Testis (tissue), 2 donors: ENCODE measurements at regions not wholly inside any gene's neighbourhood (a gene's known extent, or its start where the extent isn't known, plus 50 kb on each side); places are given as distances from the start of the nearest gene placed in this dataset.

Experiments used
- DNase-seq: peaks from one replicate; pipeline ENCODE4 v3.0.0-alpha.2; 2019
- H3K27ac ChIP-seq, 2 donors: fragments of 200-600 bp; sonication (generic); one replicate each; pipeline ENCODE4 v1.5.1; 2019
- H3K27me3 ChIP-seq: fragments of 200-600 bp; sonication (generic); one replicate; pipeline ENCODE4 v1.5.1; 2019
- H3K36me3 ChIP-seq: fragments of 200-600 bp; sonication (generic); one replicate; pipeline ENCODE4 v1.5.1; 2017; ENCODE audit warnings: low read depth; ENCODE audit errors: missing control alignments
- H3K4me1 ChIP-seq: fragments of 200-600 bp; sonication (generic); one replicate; pipeline ENCODE4 v1.5.1; 2019
- H3K4me3 ChIP-seq, 2 donors: fragments of 200-600 bp; sonication (generic); one replicate each; pipeline ENCODE4 v1.5.1; 2017 to 2019
- H3K9me3 ChIP-seq: fragments of 200-600 bp; sonication (generic); one replicate; pipeline ENCODE4 v1.5.1; 2017
- CTCF ChIP-seq, 3 experiments: fragments of 450-650 bp in 2 of 3; fragments of 200-600 bp in 1 of 3; sonication (generic) in 1 of 3; IDR thresholded peaks; one replicate each; pipeline ENCODE4 v1.5.1; 2016 to 2019; ENCODE audit warnings: antibody characterized with exemption in 3 of 3, mild to moderate bottlenecking in 2 of 3, moderate library complexity in 1 of 3
- POLR2A ChIP-seq: fragments of 450-650 bp; IDR thresholded peaks from one replicate; pipeline ENCODE4 v1.6.1; 2017; ENCODE audit warnings: antibody characterized with exemption, mild to moderate bottlenecking, moderate library complexity
- WGBS, 2 donors: methylation state at CpG; one replicate each; pipeline ENCODE4 v1.1.5; 2018; 5-methylcytosine and 5-hydroxymethylcytosine counted together
- intact Hi-C: fragments of 100-400 bp; cut with DNase I; formaldehyde crosslinking; loops from one replicate; pipeline ENCODE4 v1.15.1; 2023; ENCODE audit warnings: low total_unique reads

GRCh38 chr10:31120961-31121685 is 89.5 kb upstream of the ZNF438 start:
- TF ChIP-seq CTCF (IDR thresholded peaks at IDR 0.05) (no peak), POLR2A (no peak)
- no peak for DNase-seq
- intact Hi-C loops = no loop called here
- no peaks in the 10 kb centered on the region for H3K27me3 ChIP-seq
- H3K4me1 ChIP-seq = peaks cover 12% of the 10 kb centered on the region
- H3K36me3 ChIP-seq = no peaks in the 10 kb centered on the region
- no peak overlapping the region for H3K4me3 ChIP-seq
- WGBS, 2 donors = 46 to 47% methylated on average over 7 of the region's 7 CpGs
- no peaks in the 10 kb centered on the region for H3K9me3 ChIP-seq
- H3K27ac ChIP-seq = peak overlapping the region in 1 of 2 donors; percentile 14

GRCh38 chr10:31121757-31122577 is 90.3 kb upstream of the ZNF438 start:
- TF ChIP-seq POLR2A (no peak), CTCF (IDR thresholded peaks at IDR 0.05) (no peak)
- Histone ChIP-seq H3K36me3 (no peaks in the 10 kb centered on the region), H3K9me3 (no peaks in the 10 kb centered on the region), H3K4me3 (no peak overlapping the region), H3K27me3 (no peaks in the 10 kb centered on the region), H3K27ac (peak overlapping the region in 1 of 2 donors; percentile 14), H3K4me1 (peaks cover 12% of the 10 kb centered on the region)
- WGBS, 2 donors = 66 to 71% methylated on average over 3 of the region's 3 CpGs
- no peak for DNase-seq
- intact Hi-C loops = no loop called here

- Histone ChIP-seq H3K36me3 (no peaks in the 10 kb centered on the region), H3K27ac (no peak overlapping the region), H3K9me3 (no peaks in the 10 kb centered on the region), H3K4me1 (peaks cover 12% of the 10 kb centered on the region), H3K27me3 (no peaks in the 10 kb centered on the region), H3K4me3 (no peak overlapping the region)
- 90 to 95% methylated on average over 6 of the region's 6 CpGs for WGBS, 2 donors
- TF ChIP-seq POLR2A (no peak), CTCF (IDR thresholded peaks at IDR 0.05) (no peak)
- no peak for DNase-seq
- intact Hi-C loops = no loop called here
Measured at GRCh38 chr10:31123946-31124345, 92.3 kb upstream of the ZNF438 start.

GRCh38 chr10:31124852-31125251 is 93.2 kb upstream of the ZNF438 start:
- H3K9me3 ChIP-seq = no peaks in the 10 kb centered on the region
- no peaks in the 10 kb centered on the region for H3K27me3 ChIP-seq
- H3K4me1 ChIP-seq = peaks cover 14% of the 10 kb centered on the region
- H3K36me3 ChIP-seq = no peaks in the 10 kb centered on the region
- H3K27ac ChIP-seq = no peak overlapping the region
- TF ChIP-seq POLR2A (no peak), CTCF (IDR thresholded peaks at IDR 0.05) (no peak)
- WGBS, 2 donors = 85 to 96% methylated on average over 4 to 5 of the region's 5 CpGs
- DNase-seq = no peak
- H3K4me3 ChIP-seq = no peak overlapping the region
- intact Hi-C loops = no loop called here
